ENCODE measurements at regions not wholly inside any gene's neighbourhood (a gene's known extent, or its start where the extent isn't known, plus 50 kb on each side); places are given as distances from the start of the nearest gene placed in this dataset.

- no peak for TF ChIP-seq EP300 (IDR thresholded peaks at IDR 0.05; ENCODE audit: low read depth)
- no peak for TF ChIP-seq CTCF (IDR thresholded peaks at IDR 0.05)
- TF ChIP-seq POLR2A (IDR thresholded peaks at IDR 0.05) = no peak
These were observed 331.6 kb downstream of the PYDC2 start for GRCh38 chr3:191792580-191792979.

All from transverse colon (tissue), 3 donors.